Neural cell (in vitro differentiated cells): ENCODE measurements at regions not wholly inside any gene's neighbourhood (a gene's known extent, or its start where the extent isn't known, plus 50 kb on each side); places are given as distances from the start of the nearest gene placed in this dataset.

ENCODE experiments used
- EP300 ChIP-seq: fragments of 450-650 bp; conservative IDR thresholded peaks from 2 replicates; pipeline ENCODE4 v1.6.1; 2014; ENCODE audit warnings: antibody characterized with exemption, mild to moderate bottlenecking, moderate library complexity; ENCODE audit not compliant: poor library complexity, severe bottlenecking
- EZH2 ChIP-seq: fragments of 200-600, 300-800 bp; shearing (Covaris generic), sonication (generic); IDR thresholded peaks from 2 replicates; pipeline ENCODE4 v1.6.1; 2014; ENCODE audit warnings: antibody characterized with exemption, low read length, borderline replicate concordance, mild to moderate bottlenecking; ENCODE audit not compliant: insufficient read depth, poor library complexity, severe bottlenecking
- POLR2AphosphoS5 ChIP-seq: IDR thresholded peaks from 2 replicates; pipeline ENCODE4 v1.6.1; 2012
- RAD21 ChIP-seq: fragments of 450-650 bp; conservative IDR thresholded peaks from 2 replicates; pipeline ENCODE4 v1.6.1; 2014; ENCODE audit warnings: antibody characterized with exemption, mild to moderate bottlenecking, moderate library complexity
- TAF1 ChIP-seq: IDR thresholded peaks from 2 replicates; pipeline ENCODE4 v1.6.1; 2012; ENCODE audit warnings: low read depth
- TF ChIP-seq, protein P1 (sequence below): fragments of 450-650 bp; IDR thresholded peaks from 2 replicates; pipeline ENCODE4 v1.5.1; 2014; ENCODE audit warnings: antibody characterized with exemption, mild to moderate bottlenecking, moderate library complexity; ENCODE audit not compliant: poor library complexity, severe bottlenecking

DNA sequence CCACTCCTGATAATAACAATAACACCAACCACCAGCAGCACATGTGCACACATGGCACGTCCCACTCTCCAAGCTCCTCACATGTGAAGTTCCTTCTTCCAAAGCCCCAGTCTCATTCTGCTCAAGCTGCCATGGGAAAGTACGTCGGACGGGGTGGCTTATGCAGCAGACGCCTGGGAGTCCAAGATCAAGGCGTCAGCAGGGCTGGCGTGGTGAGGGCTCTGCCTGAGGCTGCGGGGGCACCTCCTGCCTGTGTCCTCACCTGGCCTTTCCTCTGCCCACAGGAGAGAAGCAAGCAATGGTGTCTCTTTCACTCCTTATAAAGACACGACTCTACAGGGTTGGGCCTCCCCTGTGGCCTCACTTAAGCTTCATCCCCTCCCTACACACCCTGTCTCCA, 68.8 kb upstream of the INSIG1 start:
- TF ChIP-seq, protein P1, sequence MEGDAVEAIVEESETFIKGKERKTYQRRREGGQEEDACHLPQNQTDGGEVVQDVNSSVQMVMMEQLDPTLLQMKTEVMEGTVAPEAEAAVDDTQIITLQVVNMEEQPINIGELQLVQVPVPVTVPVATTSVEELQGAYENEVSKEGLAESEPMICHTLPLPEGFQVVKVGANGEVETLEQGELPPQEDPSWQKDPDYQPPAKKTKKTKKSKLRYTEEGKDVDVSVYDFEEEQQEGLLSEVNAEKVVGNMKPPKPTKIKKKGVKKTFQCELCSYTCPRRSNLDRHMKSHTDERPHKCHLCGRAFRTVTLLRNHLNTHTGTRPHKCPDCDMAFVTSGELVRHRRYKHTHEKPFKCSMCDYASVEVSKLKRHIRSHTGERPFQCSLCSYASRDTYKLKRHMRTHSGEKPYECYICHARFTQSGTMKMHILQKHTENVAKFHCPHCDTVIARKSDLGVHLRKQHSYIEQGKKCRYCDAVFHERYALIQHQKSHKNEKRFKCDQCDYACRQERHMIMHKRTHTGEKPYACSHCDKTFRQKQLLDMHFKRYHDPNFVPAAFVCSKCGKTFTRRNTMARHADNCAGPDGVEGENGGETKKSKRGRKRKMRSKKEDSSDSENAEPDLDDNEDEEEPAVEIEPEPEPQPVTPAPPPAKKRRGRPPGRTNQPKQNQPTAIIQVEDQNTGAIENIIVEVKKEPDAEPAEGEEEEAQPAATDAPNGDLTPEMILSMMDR: no peak
- TF ChIP-seq EZH2: no peak
- no peak for TF ChIP-seq TAF1
- TF ChIP-seq RAD21: no peak
- TF ChIP-seq EP300: no peak
- no peak for TF ChIP-seq POLR2AphosphoS5
